ENCODE measurements at regions not wholly inside any gene's neighbourhood (a gene's known extent, or its start where the extent isn't known, plus 50 kb on each side); places are given as distances from the start of the nearest gene placed in this dataset.

DNA sequence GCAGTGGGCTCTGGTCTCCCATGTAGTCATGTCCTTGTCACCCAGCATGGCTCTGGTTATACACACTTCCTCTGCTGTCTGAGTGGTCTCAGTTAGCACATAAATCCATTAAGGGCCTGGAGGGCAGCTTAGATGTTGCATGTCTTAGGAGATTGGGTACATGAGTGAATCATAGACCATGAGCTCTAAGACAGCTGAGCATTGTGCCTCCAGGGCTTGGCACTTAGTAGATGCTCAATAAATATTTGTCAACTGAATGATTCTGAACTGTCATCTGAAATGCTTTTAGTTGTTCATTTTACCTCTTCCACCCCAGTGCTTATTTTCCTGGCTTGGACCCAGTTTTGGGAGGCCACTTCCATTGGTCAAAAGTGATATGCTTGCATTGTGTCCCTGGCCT is 135.6 kb downstream of the BOD1 start:
- no peak for TF ChIP-seq EP300 (IDR thresholded peaks at IDR 0.05)
- TF ChIP-seq, protein P1, sequence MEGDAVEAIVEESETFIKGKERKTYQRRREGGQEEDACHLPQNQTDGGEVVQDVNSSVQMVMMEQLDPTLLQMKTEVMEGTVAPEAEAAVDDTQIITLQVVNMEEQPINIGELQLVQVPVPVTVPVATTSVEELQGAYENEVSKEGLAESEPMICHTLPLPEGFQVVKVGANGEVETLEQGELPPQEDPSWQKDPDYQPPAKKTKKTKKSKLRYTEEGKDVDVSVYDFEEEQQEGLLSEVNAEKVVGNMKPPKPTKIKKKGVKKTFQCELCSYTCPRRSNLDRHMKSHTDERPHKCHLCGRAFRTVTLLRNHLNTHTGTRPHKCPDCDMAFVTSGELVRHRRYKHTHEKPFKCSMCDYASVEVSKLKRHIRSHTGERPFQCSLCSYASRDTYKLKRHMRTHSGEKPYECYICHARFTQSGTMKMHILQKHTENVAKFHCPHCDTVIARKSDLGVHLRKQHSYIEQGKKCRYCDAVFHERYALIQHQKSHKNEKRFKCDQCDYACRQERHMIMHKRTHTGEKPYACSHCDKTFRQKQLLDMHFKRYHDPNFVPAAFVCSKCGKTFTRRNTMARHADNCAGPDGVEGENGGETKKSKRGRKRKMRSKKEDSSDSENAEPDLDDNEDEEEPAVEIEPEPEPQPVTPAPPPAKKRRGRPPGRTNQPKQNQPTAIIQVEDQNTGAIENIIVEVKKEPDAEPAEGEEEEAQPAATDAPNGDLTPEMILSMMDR (IDR thresholded peaks at IDR 0.05) = no peak
- no peak for TF ChIP-seq POLR2A (IDR thresholded peaks at IDR 0.05)
